Retinal pigment epithelial cell (primary cell): ENCODE measurements at regions not wholly inside any gene's neighbourhood (a gene's known extent, or its start where the extent isn't known, plus 50 kb on each side); places are given as distances from the start of the nearest gene placed in this dataset.

Experiments used
- DNase-seq: peaks from one replicate; pipeline ENCODE4 v3.0.0-alpha.2; 2010; ENCODE audit warnings: low read depth
- H3K4me3 ChIP-seq: 2 replicates; pipeline ENCODE4 v1.5.1; 2011; ENCODE audit warnings: mild to moderate bottlenecking, low read length, control low read depth, moderate library complexity
- TF ChIP-seq, protein P1 (sequence below): conservative IDR thresholded peaks from 2 replicates; pipeline ENCODE4 v1.5.1; 2011; ENCODE audit warnings: low read depth, low read length, control low read depth, inconsistent platforms

GRCh38 chr14:82724316-82724715, 1190.7 kb upstream of the SEL1L start:
- TF ChIP-seq, protein P1, sequence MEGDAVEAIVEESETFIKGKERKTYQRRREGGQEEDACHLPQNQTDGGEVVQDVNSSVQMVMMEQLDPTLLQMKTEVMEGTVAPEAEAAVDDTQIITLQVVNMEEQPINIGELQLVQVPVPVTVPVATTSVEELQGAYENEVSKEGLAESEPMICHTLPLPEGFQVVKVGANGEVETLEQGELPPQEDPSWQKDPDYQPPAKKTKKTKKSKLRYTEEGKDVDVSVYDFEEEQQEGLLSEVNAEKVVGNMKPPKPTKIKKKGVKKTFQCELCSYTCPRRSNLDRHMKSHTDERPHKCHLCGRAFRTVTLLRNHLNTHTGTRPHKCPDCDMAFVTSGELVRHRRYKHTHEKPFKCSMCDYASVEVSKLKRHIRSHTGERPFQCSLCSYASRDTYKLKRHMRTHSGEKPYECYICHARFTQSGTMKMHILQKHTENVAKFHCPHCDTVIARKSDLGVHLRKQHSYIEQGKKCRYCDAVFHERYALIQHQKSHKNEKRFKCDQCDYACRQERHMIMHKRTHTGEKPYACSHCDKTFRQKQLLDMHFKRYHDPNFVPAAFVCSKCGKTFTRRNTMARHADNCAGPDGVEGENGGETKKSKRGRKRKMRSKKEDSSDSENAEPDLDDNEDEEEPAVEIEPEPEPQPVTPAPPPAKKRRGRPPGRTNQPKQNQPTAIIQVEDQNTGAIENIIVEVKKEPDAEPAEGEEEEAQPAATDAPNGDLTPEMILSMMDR: no peak
- H3K4me3 ChIP-seq: no peak overlapping the region
- DNase-seq: no peak

- H3K4me3 ChIP-seq: no peak overlapping the region
- TF ChIP-seq, protein P1: no peak
- no peak for DNase-seq
Observed at GRCh38 chr14:82725213-82725612, 1191.6 kb upstream of the SEL1L start.

DNA sequence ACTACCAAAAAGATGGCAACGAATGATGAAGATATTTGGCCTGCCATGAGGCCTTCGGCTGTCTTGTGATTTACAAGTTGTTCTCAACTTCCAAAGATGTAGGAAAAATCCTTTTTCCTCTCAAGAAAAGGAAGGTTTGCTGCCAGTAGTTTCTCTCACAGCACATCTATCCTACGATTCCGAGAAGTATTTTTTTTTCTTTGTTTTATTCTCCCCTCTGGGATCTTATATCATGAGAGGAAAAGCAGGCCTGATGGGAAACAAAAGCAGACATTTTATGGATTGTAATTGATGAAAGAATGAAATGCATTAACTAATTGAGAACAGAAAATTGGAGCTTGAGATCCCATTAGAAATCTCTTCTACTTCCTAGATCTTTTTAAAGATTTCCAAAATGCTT, 1197.9 kb upstream of the SEL1L start:
- TF ChIP-seq, protein P1: no peak
- no peak for DNase-seq
- H3K4me3 ChIP-seq: no peak overlapping the region

GRCh38 chr14:82740547-82740946, 1206.9 kb upstream of the SEL1L start:
- no peak for DNase-seq
- H3K4me3 ChIP-seq: no peak overlapping the region
- TF ChIP-seq, protein P1: no peak

DNA sequence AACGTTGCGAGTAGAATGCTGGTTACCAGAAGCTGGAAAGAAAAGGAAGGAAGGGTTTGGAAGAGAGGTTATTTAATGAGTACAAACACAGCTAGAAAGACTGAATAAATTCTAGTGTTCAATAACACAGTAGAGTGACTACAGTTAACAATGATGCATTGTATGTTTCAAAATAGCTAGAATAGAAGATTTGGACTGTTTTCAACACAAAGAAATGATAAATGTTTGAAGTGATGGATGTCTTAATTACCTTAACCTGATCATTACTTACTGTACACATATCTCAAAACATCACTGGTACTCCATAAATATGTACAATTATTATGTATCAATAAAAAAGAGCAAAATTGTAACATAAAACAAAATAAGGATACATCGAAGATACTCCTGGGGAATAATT, 1221.8 kb upstream of the SEL1L start:
- DNase-seq: no peak
- H3K4me3 ChIP-seq: no peak overlapping the region
- TF ChIP-seq, protein P1: no peak

- no peak for DNase-seq
- no peak overlapping the region for H3K4me3 ChIP-seq
- TF ChIP-seq, protein P1: no peak
Observed at GRCh38 chr14:82755923-82756322, 1222.3 kb upstream of the SEL1L start.

- TF ChIP-seq, protein P1: no peak
- no peak for DNase-seq
- H3K4me3 ChIP-seq: no peak overlapping the region
Observed at GRCh38 chr14:82757776-82758175, 1224.1 kb upstream of the SEL1L start.
